ENCODE measurements at regions not wholly inside any gene's neighbourhood (a gene's known extent, or its start where the extent isn't known, plus 50 kb on each side); places are given as distances from the start of the nearest gene placed in this dataset.

DNA sequence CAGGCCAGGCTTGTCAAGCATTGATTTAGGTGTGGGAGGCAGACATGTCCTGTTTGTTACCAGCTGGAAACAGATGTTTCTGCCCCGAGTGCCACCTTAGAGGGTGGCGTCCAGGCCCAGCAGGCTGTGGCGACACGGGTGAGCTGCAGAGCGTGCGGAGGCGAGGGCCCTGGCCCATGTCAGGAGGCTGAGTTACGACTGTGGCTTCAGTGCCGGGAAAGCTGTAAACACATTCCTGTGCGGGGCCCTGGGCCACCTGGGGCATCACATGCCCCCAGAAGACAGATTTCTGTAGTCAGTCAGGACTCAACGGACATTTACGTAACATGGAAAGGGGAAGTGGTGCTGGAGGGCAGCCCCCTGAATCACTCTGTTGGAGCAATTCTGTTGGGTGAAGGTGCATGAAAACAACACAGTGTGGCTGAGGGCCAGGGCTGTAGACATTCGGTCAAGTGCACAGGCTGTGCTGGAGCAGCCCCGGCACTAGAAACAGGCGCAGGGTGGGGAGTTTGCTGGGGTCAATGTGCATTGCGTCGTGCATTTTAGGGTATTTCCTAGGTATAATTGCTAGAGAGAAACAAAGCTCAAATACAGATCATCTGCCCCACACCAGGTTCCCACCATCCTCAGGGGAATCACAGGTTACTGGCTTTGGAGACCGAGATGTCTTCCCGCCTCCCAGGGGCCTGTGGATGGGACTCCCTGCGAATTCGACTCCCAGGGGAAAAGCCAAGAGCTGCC, 291.8 kb downstream of the TMEM121 start:
- TF ChIP-seq EP300 (IDR thresholded peaks at IDR 0.05; ENCODE audit: borderline replicate concordance) (peak; percentile 57; the same call in 1 of the 2 replicates), TEAD4 (IDR thresholded peaks at IDR 0.05) (peak; percentile 18; the same call in 1 of the 2 replicates), TAF1 (IDR thresholded peaks at IDR 0.05; ENCODE audit: low read depth) (no peak), NFIC (IDR thresholded peaks at IDR 0.05) (no peak), YY1 (IDR thresholded peaks at IDR 0.05; ENCODE audit: low read depth) (no peak), RAD21 (IDR thresholded peaks at IDR 0.05; ENCODE audit: low read depth) (no peak), EGR1 (IDR thresholded peaks at IDR 0.05) (no peak), FOXM1 (IDR thresholded peaks at IDR 0.05; ENCODE audit: borderline replicate concordance, low read depth) (peak; percentile 44; the same call in 1 of the 2 replicates), CREB1 (IDR thresholded peaks at IDR 0.05; ENCODE audit: low read depth) (no peak), CEBPB (IDR thresholded peaks at IDR 0.05) (no peak), ZBTB7A (IDR thresholded peaks at IDR 0.05; ENCODE audit: low read depth) (no peak), TCF12 (IDR thresholded peaks at IDR 0.05; ENCODE audit: low read depth) (peak; percentile 84)
- TF ChIP-seq, protein P1, sequence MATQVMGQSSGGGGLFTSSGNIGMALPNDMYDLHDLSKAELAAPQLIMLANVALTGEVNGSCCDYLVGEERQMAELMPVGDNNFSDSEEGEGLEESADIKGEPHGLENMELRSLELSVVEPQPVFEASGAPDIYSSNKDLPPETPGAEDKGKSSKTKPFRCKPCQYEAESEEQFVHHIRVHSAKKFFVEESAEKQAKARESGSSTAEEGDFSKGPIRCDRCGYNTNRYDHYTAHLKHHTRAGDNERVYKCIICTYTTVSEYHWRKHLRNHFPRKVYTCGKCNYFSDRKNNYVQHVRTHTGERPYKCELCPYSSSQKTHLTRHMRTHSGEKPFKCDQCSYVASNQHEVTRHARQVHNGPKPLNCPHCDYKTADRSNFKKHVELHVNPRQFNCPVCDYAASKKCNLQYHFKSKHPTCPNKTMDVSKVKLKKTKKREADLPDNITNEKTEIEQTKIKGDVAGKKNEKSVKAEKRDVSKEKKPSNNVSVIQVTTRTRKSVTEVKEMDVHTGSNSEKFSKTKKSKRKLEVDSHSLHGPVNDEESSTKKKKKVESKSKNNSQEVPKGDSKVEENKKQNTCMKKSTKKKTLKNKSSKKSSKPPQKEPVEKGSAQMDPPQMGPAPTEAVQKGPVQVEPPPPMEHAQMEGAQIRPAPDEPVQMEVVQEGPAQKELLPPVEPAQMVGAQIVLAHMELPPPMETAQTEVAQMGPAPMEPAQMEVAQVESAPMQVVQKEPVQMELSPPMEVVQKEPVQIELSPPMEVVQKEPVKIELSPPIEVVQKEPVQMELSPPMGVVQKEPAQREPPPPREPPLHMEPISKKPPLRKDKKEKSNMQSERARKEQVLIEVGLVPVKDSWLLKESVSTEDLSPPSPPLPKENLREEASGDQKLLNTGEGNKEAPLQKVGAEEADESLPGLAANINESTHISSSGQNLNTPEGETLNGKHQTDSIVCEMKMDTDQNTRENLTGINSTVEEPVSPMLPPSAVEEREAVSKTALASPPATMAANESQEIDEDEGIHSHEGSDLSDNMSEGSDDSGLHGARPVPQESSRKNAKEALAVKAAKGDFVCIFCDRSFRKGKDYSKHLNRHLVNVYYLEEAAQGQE (IDR thresholded peaks at IDR 0.05; ENCODE audit: low read depth), result no peak
- TF ChIP-seq, protein P2, sequence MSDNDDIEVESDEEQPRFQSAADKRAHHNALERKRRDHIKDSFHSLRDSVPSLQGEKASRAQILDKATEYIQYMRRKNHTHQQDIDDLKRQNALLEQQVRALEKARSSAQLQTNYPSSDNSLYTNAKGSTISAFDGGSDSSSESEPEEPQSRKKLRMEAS (IDR thresholded peaks at IDR 0.05), result no peak; the same call in 1 of the 2 replicates
- TF ChIP-seq, protein P3, sequence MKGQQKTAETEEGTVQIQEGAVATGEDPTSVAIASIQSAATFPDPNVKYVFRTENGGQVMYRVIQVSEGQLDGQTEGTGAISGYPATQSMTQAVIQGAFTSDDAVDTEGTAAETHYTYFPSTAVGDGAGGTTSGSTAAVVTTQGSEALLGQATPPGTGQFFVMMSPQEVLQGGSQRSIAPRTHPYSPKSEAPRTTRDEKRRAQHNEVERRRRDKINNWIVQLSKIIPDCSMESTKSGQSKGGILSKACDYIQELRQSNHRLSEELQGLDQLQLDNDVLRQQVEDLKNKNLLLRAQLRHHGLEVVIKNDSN (IDR thresholded peaks at IDR 0.05), result no peak

DNA sequence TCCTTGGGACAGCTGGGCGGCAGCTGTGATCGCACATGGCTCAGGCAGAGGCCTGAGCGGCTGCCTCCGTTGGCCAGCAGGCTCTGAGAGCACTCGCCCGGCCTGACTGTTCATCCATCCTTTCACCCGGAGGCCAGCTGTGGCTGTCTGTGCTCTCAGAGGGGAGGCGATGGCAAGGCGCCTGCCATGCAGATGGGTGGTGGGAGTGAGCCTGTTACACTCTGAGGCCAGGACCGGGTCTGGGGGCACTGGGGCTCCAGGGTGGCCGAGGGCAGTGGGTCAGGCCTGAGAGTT, 292.3 kb downstream of the TMEM121 start:
- TF ChIP-seq, protein P3 (IDR thresholded peaks at IDR 0.05), result no peak

DNA sequence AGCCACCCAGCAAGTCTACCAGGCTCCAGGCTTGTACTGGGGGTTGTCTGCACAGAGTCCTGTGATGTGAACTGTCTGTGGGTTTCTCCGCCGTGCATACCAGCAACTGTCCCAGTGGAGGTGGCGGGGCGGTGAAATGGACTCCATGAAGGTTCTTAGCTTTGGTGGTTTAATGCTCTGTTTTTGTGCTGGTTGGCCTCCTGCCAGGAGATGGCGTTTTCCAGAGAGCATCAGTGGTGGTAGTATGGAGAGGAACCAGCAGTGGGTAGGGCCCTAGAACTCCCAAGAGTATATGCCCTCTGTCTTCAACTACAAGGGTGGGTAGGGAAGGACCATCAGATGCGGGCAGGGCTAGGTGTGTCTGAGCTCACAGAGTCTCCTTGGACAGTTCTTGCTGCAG, 303.8 kb downstream of the TMEM121 start:
- TF ChIP-seq FOXM1 (IDR thresholded peaks at IDR 0.05; ENCODE audit: borderline replicate concordance, low read depth) (no peak), TEAD4 (IDR thresholded peaks at IDR 0.05) (no peak), CREB1 (IDR thresholded peaks at IDR 0.05; ENCODE audit: low read depth) (no peak), CEBPB (IDR thresholded peaks at IDR 0.05) (no peak), EGR1 (IDR thresholded peaks at IDR 0.05) (no peak), EP300 (IDR thresholded peaks at IDR 0.05; ENCODE audit: borderline replicate concordance) (no peak), RAD21 (IDR thresholded peaks at IDR 0.05; ENCODE audit: low read depth) (no peak), ZBTB7A (IDR thresholded peaks at IDR 0.05; ENCODE audit: low read depth) (no peak), TCF12 (IDR thresholded peaks at IDR 0.05; ENCODE audit: low read depth) (no peak), YY1 (IDR thresholded peaks at IDR 0.05; ENCODE audit: low read depth) (no peak), NFIC (IDR thresholded peaks at IDR 0.05) (no peak), TAF1 (IDR thresholded peaks at IDR 0.05; ENCODE audit: low read depth) (no peak)
- TF ChIP-seq, protein P2 (IDR thresholded peaks at IDR 0.05), result no peak
- TF ChIP-seq, protein P3 (IDR thresholded peaks at IDR 0.05), result no peak
- TF ChIP-seq, protein P1 (IDR thresholded peaks at IDR 0.05; ENCODE audit: low read depth), result no peak

DNA sequence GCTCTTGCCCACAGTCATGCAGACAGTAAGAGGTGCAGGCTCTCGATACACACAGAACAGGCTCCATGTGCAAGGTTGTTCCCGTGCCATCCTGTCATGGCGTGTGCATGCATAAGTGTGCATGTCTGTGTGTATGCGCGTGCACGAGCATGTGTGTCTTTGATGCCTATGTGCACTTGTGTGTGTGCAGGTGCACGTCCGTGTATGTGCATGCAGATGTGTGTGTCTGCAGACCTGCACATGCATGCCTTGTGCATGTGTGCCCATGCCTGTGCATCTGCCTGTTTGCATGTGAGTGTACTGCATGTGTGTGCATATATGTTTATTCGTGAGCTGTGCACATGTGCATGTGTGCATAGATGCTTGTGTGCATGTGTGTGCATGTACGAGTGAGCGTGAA, 309.8 kb downstream of the TMEM121 start:
- TF ChIP-seq YY1 (IDR thresholded peaks at IDR 0.05; ENCODE audit: low read depth) (no peak), FOXM1 (IDR thresholded peaks at IDR 0.05; ENCODE audit: borderline replicate concordance, low read depth) (no peak), CREB1 (IDR thresholded peaks at IDR 0.05; ENCODE audit: low read depth) (no peak), TEAD4 (IDR thresholded peaks at IDR 0.05) (no peak), CEBPB (IDR thresholded peaks at IDR 0.05) (no peak), NFIC (IDR thresholded peaks at IDR 0.05) (no peak), ZBTB7A (IDR thresholded peaks at IDR 0.05; ENCODE audit: low read depth) (no peak), RAD21 (IDR thresholded peaks at IDR 0.05; ENCODE audit: low read depth) (no peak), EGR1 (IDR thresholded peaks at IDR 0.05) (no peak), EP300 (IDR thresholded peaks at IDR 0.05; ENCODE audit: borderline replicate concordance) (no peak), TCF12 (IDR thresholded peaks at IDR 0.05; ENCODE audit: low read depth) (no peak), TAF1 (IDR thresholded peaks at IDR 0.05; ENCODE audit: low read depth) (no peak)
- TF ChIP-seq, protein P3 (IDR thresholded peaks at IDR 0.05), result no peak
- TF ChIP-seq, protein P1 (IDR thresholded peaks at IDR 0.05; ENCODE audit: low read depth), result no peak
- TF ChIP-seq, protein P2 (IDR thresholded peaks at IDR 0.05), result no peak
